Activated T-cell treated with anti-CD3 and anti-CD28 coated beads, Interleukin-2, amount 50 U/mL, for 24 hours (primary cell): ENCODE measurements at regions not wholly inside any gene's neighbourhood (a gene's known extent, or its start where the extent isn't known, plus 50 kb on each side); places are given as distances from the start of the nearest gene placed in this dataset.

Source experiments
- DNase-seq: peaks from one replicate; pipeline ENCODE4 v3.0.0-alpha.2; 2020
- H3K27ac Mint-ChIP-seq: 2 replicates; pipeline ENCODE4 v1.8.0; 2020; ENCODE audit warnings: mild to moderate bottlenecking, mixed read lengths
- H3K27me3 Mint-ChIP-seq: 2 replicates; pipeline ENCODE4 v1.8.0; 2020; ENCODE audit warnings: mixed read lengths
- H3K36me3 Mint-ChIP-seq: 2 replicates; pipeline ENCODE4 v1.8.0; 2020; ENCODE audit warnings: low read depth, mixed read lengths
- H3K4me1 Mint-ChIP-seq: 2 replicates; pipeline ENCODE4 v1.8.0; 2020; ENCODE audit warnings: low read depth, mixed read lengths
- H3K4me3 Mint-ChIP-seq: 2 replicates; pipeline ENCODE4 v1.8.0; 2020; ENCODE audit warnings: mild to moderate bottlenecking, moderate library complexity, mixed read lengths
- H3K9me3 Mint-ChIP-seq: 2 replicates; pipeline ENCODE4 v1.8.0; 2020; ENCODE audit warnings: mixed read lengths

GRCh38 chr9:93815135-93815534 lies 140.0 kb downstream of the BARX1 start:
- Mint-ChIP-seq H3K4me3 (no peak overlapping the region), H3K4me1 (no peaks in the 10 kb centered on the region), H3K36me3 (no peaks in the 10 kb centered on the region), H3K27ac (no peak overlapping the region), H3K27me3 (peaks cover 51% of the 10 kb centered on the region), H3K9me3 (no peaks in the 10 kb centered on the region)
- DNase-seq: peak; percentile 15

- Mint-ChIP-seq H3K36me3 (no peaks in the 10 kb centered on the region), H3K9me3 (no peaks in the 10 kb centered on the region), H3K27me3 (peaks cover 44% of the 10 kb centered on the region), H3K27ac (no peak overlapping the region), H3K4me1 (no peaks in the 10 kb centered on the region), H3K4me3 (no peak overlapping the region)
- DNase-seq: peak; percentile 19
These were observed 140.8 kb downstream of the BARX1 start for GRCh38 chr9:93814077-93814956.

GRCh38 chr9:93813221-93814076 lies 141.7 kb downstream of the BARX1 start:
- H3K4me3 Mint-ChIP-seq: no peak overlapping the region
- H3K27me3 Mint-ChIP-seq: peaks cover 41% of the 10 kb centered on the region
- H3K4me1 Mint-ChIP-seq: no peaks in the 10 kb centered on the region
- no peak for DNase-seq
- no peak overlapping the region for H3K27ac Mint-ChIP-seq
- no peaks in the 10 kb centered on the region for H3K9me3 Mint-ChIP-seq
- H3K36me3 Mint-ChIP-seq: no peaks in the 10 kb centered on the region

GRCh38 chr9:93812410-93812668 lies 142.8 kb downstream of the BARX1 start:
- no peak overlapping the region for H3K27ac Mint-ChIP-seq

GRCh38 chr9:93810028-93810971 lies 144.9 kb downstream of the BARX1 start:
- no peak overlapping the region for H3K4me3 Mint-ChIP-seq
- peak; percentile 15 for DNase-seq
- no peak overlapping the region for H3K27ac Mint-ChIP-seq
- peaks cover 6% of the 10 kb centered on the region for H3K9me3 Mint-ChIP-seq
- H3K4me1 Mint-ChIP-seq: no peaks in the 10 kb centered on the region
- no peaks in the 10 kb centered on the region for H3K36me3 Mint-ChIP-seq
- peaks cover 25% of the 10 kb centered on the region for H3K27me3 Mint-ChIP-seq

More at GRCh38 chr9:93812410-93812668, 142.8 kb downstream of the BARX1 start:
- H3K4me3 Mint-ChIP-seq: no peak overlapping the region
- H3K9me3 Mint-ChIP-seq: no peaks in the 10 kb centered on the region
- peaks cover 39% of the 10 kb centered on the region for H3K27me3 Mint-ChIP-seq
- no peak for DNase-seq
- no peaks in the 10 kb centered on the region for H3K4me1 Mint-ChIP-seq
- no peaks in the 10 kb centered on the region for H3K36me3 Mint-ChIP-seq

- Mint-ChIP-seq H3K36me3 (no peaks in the 10 kb centered on the region), H3K27me3 (peaks cover 18% of the 10 kb centered on the region), H3K4me1 (no peaks in the 10 kb centered on the region), H3K27ac (no peak overlapping the region), H3K4me3 (no peak overlapping the region), H3K9me3 (peaks cover 6% of the 10 kb centered on the region)
- peak; percentile 8 for DNase-seq
These were observed 145.8 kb downstream of the BARX1 start for GRCh38 chr9:93809204-93809940.

- H3K36me3 Mint-ChIP-seq: no peaks in the 10 kb centered on the region
- no peaks in the 10 kb centered on the region for H3K4me1 Mint-ChIP-seq
- H3K27ac Mint-ChIP-seq: no peak overlapping the region
- peaks cover 6% of the 10 kb centered on the region for H3K9me3 Mint-ChIP-seq
- H3K4me3 Mint-ChIP-seq: no peak overlapping the region
- H3K27me3 Mint-ChIP-seq: peaks cover 20% of the 10 kb centered on the region
- no peak for DNase-seq
These were observed 146.8 kb downstream of the BARX1 start for GRCh38 chr9:93808115-93809029.

- no peak for DNase-seq
- no peaks in the 10 kb centered on the region for H3K4me1 Mint-ChIP-seq
These were observed 147.7 kb downstream of the BARX1 start for GRCh38 chr9:93807166-93808074.

GRCh38 chr9:93801581-93802284 lies 153.4 kb downstream of the BARX1 start:
- H3K27ac Mint-ChIP-seq: no peak overlapping the region
- no peaks in the 10 kb centered on the region for H3K36me3 Mint-ChIP-seq
- H3K4me3 Mint-ChIP-seq: no peak overlapping the region
- no peak for DNase-seq
- H3K27me3 Mint-ChIP-seq: peaks cover 73% of the 10 kb centered on the region
- peaks cover 7% of the 10 kb centered on the region for H3K9me3 Mint-ChIP-seq
- no peaks in the 10 kb centered on the region for H3K4me1 Mint-ChIP-seq

More at GRCh38 chr9:93807166-93808074, 147.7 kb downstream of the BARX1 start:
- peaks cover 23% of the 10 kb centered on the region for H3K27me3 Mint-ChIP-seq
- H3K9me3 Mint-ChIP-seq: peaks cover 6% of the 10 kb centered on the region
- no peak overlapping the region for H3K27ac Mint-ChIP-seq
- no peak overlapping the region for H3K4me3 Mint-ChIP-seq
- no peaks in the 10 kb centered on the region for H3K36me3 Mint-ChIP-seq

GRCh38 chr9:93801120-93801519 lies 154.0 kb downstream of the BARX1 start:
- no peaks in the 10 kb centered on the region for H3K4me1 Mint-ChIP-seq
- peaks cover 6% of the 10 kb centered on the region for H3K9me3 Mint-ChIP-seq
- no peak for DNase-seq
- H3K27ac Mint-ChIP-seq: no peak overlapping the region
- H3K27me3 Mint-ChIP-seq: peaks cover 73% of the 10 kb centered on the region
- no peaks in the 10 kb centered on the region for H3K36me3 Mint-ChIP-seq
- no peak overlapping the region for H3K4me3 Mint-ChIP-seq

- no peaks in the 10 kb centered on the region for H3K36me3 Mint-ChIP-seq
- H3K9me3 Mint-ChIP-seq: no peaks in the 10 kb centered on the region
- peaks cover 58% of the 10 kb centered on the region for H3K27me3 Mint-ChIP-seq
- H3K27ac Mint-ChIP-seq: no peak overlapping the region
- DNase-seq: no peak
- no peak overlapping the region for H3K4me3 Mint-ChIP-seq
- no peaks in the 10 kb centered on the region for H3K4me1 Mint-ChIP-seq
These were observed 162.8 kb downstream of the BARX1 start for GRCh38 chr9:93792358-93792757.

GRCh38 chr9:93786204-93786603 lies 169.0 kb downstream of the BARX1 start:
- peaks cover 4% of the 10 kb centered on the region for H3K9me3 Mint-ChIP-seq
- H3K27me3 Mint-ChIP-seq: peaks cover 58% of the 10 kb centered on the region
- no peak for DNase-seq
- no peak overlapping the region for H3K27ac Mint-ChIP-seq
- no peak overlapping the region for H3K4me3 Mint-ChIP-seq
- no peaks in the 10 kb centered on the region for H3K4me1 Mint-ChIP-seq
- no peaks in the 10 kb centered on the region for H3K36me3 Mint-ChIP-seq
